NCI-H1105 treated with DMSO at 0.1 percent for 48 hours (cell line): ENCODE measurements at regions not wholly inside any gene's neighbourhood (a gene's known extent, or its start where the extent isn't known, plus 50 kb on each side); places are given as distances from the start of the nearest gene placed in this dataset.
"Not testable (repeated sequence)": the region's sequence is repeated elsewhere in the genome, so short reads cannot be mapped to it uniquely, and the experiment has no call there.

ENCODE experiments used
- DNase-seq: peaks from one replicate; lab custom pipeline; 2025; lab: John Stamatoyannopoulos, UW

- no peak for DNase-seq
These were observed 480.7 kb downstream of the CD83 start for GRCh38 chr6:14598017-14598864.

DNA sequence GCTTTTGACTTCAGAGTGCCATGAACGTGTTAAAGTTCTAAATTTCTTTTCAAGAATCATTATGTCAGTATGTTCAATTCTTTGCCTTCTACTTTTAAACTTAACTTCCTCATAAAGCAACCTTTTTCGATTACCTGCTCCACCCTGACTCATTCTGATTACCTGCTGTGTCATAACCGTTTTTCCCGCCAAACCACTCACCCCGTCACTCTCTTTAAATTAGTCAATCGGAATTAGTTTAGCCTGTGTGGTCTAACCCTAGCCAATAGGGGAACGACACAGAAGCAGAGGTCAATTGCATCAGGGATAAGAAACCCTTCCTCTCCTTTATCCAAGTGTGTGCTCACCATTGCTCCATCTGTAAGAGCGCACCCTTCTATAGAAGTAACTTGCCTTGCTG lies 482.7 kb downstream of the CD83 start:
- not testable (repeated sequence) for DNase-seq

GRCh38 chr6:14601490-14601889 lies 483.9 kb downstream of the CD83 start:
- peak; percentile 72 for DNase-seq

DNA sequence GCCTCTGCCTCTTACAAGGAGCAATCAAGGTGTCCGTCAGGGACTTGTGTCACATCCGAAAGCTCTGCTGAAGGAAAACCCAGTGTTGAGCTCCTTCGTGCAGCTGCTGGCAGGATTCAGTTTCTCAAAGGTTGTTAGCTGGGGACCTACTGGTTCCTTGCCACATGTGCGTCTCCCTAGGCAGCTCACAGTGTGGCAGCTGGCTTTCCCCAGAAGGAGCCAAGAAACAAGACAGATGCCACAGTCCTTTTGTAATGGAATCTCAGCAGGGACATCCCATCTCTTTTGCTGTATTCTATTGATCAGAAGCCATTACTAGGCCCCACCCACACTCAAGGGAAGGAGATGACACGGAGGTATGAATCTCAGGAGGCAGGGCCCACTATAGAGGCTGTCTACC lies 488.8 kb downstream of the CD83 start:
- no peak for DNase-seq

DNA sequence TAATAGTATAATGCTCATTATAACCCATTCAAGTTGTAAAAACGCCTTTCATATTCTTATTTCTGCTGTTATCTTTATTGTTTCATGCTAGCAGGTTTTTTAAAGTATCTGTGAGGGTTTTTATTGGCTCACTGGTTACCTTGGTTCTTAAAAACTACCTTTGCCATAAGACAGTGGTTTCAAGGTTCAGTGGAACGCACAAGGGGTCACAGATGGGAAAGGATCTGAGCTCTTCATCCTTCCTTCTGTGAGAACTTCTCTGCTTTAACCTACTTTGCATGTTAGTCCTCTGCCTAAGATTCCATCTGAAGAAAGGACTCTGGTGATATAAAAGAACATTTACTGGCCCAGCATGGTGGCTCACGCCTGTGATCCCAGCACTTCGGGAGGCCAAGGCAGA lies 492.6 kb downstream of the CD83 start:
- DNase-seq: no peak

- no peak for DNase-seq
These were observed 494.7 kb downstream of the CD83 start for GRCh38 chr6:14612016-14612980.

DNA sequence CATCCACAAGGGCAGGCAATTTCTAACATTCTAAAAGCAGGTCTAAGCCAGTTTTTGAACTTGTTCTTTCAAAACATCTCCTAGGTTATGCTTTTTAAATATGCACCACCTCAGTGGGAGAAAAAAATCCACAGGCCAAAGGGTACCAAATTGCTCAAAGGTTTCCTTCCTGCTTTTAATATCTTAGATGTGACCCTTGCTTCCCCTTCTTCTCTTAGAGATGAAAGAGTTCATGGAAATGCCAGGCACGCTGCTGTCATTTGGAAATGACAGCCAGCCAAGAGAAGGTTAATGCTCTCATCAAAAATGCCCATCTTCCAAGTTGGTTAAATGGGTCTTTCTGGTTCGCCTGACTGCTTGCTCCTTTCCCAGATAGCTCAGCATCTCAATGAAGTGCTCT lies 497.1 kb downstream of the CD83 start:
- DNase-seq: no peak

DNA sequence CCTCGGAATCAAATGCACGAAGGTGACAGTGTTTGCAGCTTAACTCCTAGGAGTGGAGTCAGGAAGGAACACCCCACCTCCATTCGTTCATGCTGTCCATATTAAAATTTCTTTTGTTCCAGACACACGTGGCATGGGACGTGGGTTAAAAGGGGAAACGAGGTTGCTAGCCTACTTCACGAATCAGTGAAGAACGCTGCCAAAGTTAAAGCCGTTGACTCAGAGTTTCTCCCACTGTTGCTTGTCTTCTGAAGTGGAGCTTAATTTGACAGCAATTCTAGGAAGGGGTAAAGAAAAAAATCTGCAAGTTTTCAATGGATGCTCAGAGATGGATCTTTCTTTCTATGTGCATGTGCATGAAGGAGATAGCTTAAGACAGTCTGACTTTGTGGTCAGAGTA lies 499.1 kb downstream of the CD83 start:
- no peak for DNase-seq

- DNase-seq: no peak
These were observed 501.3 kb downstream of the CD83 start for GRCh38 chr6:14618759-14619418.

GRCh38 chr6:14619419-14619781 lies 501.8 kb downstream of the CD83 start:
- DNase-seq: no peak

- DNase-seq: no peak
These were observed 502.9 kb downstream of the CD83 start for GRCh38 chr6:14620522-14620921.

GRCh38 chr6:14621518-14621917 lies 503.9 kb downstream of the CD83 start:
- DNase-seq: no peak

DNA sequence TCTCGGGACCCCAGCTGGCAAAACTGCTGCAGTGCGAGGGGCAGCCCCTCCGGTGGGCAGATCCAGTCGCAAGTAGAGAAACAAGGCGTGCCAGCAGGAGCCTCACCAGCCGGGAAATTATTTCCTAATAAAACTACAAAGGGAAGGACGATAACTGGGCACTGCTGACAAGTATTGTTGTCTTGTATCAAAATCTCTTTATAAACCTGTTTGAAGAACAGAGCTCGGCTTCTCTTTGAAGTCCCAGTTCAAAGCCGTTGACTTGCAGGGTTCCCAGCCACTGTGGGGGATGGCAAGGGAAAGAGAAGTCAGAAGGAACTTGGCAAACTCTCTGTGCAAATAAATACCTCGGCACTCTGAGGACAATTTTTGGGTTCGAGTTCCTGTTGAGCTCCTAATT lies 504.5 kb downstream of the CD83 start:
- no peak for DNase-seq

DNA sequence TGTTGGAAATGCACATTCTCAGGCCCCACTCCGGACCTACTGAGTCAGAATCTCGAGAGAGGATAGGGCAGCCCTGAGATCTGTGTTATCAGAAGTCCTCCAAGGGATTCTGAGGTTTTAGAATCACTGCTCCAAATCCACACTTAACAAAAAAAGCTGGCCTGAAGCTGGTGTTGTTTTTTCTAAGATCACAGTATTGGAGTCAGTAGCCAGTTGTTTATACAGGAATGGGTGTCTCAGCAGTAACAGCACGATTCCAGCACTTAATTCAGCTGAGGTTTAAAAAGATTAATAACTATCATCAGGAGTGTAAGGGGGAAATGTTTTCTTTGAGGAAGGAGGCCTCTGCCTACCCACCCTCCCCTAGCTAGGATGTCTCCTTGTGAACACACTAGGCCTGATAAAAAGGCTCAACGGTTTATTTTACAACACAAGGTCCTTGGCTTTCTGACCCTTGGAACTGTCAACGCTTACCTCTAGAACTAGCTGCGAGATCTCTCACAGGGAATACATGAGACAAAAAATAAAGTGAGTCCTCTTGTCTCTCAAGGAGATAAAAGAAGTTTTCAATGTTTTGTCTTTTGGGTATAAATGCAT lies 505.4 kb downstream of the CD83 start:
- no peak for DNase-seq

DNA sequence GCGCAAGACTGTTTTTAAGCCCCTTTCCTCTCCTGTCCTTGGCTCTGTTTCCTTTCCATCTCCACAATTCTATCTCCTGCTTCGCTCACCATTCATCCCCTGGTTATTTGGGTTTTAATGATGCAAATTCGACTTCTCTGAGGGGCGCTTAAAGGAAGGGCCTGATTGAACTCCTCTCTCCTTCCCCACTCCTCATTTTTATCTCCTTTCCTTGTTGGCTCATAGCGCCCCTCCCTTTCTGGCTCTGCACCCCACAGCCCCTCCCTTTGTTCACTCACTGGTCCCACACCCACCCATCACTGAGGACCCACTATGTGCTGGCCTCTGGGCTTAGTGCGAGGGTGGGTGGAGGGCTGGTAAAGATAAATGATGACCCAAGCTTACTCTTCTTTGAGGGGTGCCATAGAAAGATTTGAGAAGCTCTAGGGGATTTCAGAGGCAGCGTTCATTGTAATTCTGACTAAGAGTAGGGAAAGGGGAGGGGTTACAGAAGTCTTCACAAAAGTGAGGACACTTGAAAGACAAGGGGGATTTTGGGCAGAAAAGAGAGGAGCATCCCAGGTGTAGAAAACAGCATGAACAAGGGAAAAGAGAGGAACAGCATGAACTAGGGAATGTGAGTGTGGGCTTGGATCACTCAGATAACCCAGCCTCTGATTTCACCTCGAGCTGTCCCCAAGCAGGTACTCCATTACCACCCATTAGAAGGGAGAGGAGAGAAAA lies 507.8 kb downstream of the CD83 start:
- no peak for DNase-seq

DNA sequence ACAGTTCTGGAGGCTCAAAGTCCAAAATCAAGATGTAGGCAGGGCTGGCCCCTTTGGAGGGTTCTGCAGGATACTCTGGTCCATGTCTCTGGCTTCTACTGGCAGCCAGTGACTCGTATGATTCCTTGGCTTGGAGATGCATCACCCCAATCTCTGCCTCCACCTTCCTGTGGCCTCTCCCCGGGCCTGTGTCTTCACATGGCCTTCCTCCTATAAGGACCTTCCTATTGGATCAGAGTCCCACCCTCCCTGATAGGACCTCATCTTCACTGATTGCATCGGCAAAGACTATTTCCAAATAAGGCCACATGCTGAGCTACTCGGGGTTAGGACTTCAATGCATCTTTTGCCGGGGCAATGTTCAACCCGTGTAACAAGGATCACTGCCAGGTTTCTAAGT lies 509.0 kb downstream of the CD83 start:
- no peak for DNase-seq

GRCh38 chr6:14630016-14630415 lies 512.4 kb downstream of the CD83 start:
- DNase-seq: no peak

- DNase-seq: no peak
These were observed 515.9 kb downstream of the CD83 start for GRCh38 chr6:14633479-14633878.

- no peak for DNase-seq
These were observed 516.5 kb downstream of the CD83 start for GRCh38 chr6:14634072-14634471.

DNA sequence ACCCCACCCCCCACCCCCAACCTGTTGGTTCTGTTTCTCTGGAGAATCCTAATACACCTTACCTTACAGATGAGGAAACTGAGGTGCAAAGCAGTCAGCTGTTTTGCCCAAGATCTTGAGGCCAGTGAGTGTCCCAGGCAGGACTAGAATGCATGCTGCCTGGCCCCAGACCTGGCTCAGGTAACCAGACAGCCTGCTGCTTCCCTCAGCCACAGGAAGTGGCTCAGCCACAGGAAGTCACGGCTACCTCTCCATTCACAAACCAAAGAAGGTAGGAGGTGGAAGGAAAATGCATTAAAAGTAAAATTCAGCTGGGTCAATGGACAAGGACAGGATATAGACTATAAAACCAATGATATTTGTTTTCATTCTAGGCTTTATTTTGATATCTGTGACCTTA lies 517.6 kb downstream of the CD83 start:
- no peak for DNase-seq

DNA sequence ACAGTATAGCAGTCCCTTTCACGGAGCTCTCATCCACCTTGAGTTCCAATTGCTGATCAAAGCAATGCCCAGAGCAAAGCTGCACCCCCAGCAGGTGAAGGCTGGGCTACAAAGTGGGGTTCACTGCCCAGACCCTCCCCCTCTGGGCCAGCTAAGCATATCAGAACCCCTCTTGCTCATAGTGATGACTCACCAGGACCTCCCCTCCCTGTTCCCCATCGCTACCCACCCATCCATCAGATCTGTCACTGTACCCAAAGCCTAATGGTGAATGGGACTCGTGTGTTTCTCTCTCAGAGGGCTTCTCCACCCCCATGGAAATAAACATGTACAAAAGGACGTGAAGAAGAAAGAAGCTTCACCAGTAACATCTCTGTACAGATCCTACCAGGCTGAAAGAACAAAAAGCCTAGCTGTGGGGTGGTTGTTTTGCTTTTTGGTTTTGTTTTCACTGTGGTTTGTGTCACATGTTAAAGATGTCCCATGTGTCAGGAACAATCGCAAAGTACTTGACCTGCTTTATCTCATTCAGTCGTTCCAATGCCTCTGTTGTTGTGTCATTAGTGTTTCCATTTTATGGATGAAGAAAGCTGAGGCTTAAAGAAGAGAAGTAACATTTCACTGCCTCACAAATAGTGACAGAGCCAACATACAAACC lies 518.5 kb downstream of the CD83 start:
- DNase-seq: no peak
